ENCODE measurements at regions not wholly inside any gene's neighbourhood (a gene's known extent, or its start where the extent isn't known, plus 50 kb on each side); places are given as distances from the start of the nearest gene placed in this dataset.

- Histone ChIP-seq H3K9me2 (replicated peaks; ENCODE audit: insufficient read depth) (no peaks in the 10 kb centered on the region), H3K36me3 (replicated peaks; ENCODE audit: insufficient read depth, low read depth) (no peaks in the 10 kb centered on the region), H3K79me2 (no peaks in the 10 kb centered on the region), H3K27ac (no peak overlapping the region), H3K27me3 (no peaks in the 10 kb centered on the region), H4K20me1 (ENCODE audit: insufficient read depth, poor library complexity, severe bottlenecking) (no peaks in the 10 kb centered on the region), H3K4me2 (no peak overlapping the region), H3K9me3 (ENCODE audit: low read depth) (no peaks in the 10 kb centered on the region), H3K4me3 (no peak overlapping the region), H2AFZ (no peak overlapping the region), H3K4me1 (ENCODE audit: insufficient read depth) (peaks cover 7% of the 10 kb centered on the region)
- no peak for DNase-seq (ENCODE audit: low spot score)
- no peak for TF ChIP-seq EZH2phosphoT487 (IDR thresholded peaks at IDR 0.05; ENCODE audit: low read depth, severe bottlenecking, unreplicated experiment)
- TF ChIP-seq EZH2 (IDR thresholded peaks at IDR 0.05; ENCODE audit: borderline replicate concordance), result no peak
- no peak for TF ChIP-seq CTCF (IDR thresholded peaks at IDR 0.05; ENCODE audit: poor library complexity)
- WGBS (ENCODE audit: low lambda C conversion rate, missing lambda C conversion rate), result 75% methylated on average over 4 of the region's 4 CpGs
Measured at GRCh38 chr13:39900106-39900750, 244.8 kb downstream of the COG6 start.

- Histone ChIP-seq H3K9me3 (ENCODE audit: low read depth) (no peaks in the 10 kb centered on the region), H3K4me3 (no peak overlapping the region), H3K9me2 (replicated peaks; ENCODE audit: insufficient read depth) (no peaks in the 10 kb centered on the region), H2AFZ (no peak overlapping the region), H3K4me1 (ENCODE audit: insufficient read depth) (peaks cover 7% of the 10 kb centered on the region), H3K4me2 (no peak overlapping the region), H3K79me2 (no peaks in the 10 kb centered on the region), H3K27me3 (no peaks in the 10 kb centered on the region), H3K36me3 (replicated peaks; ENCODE audit: insufficient read depth, low read depth) (no peaks in the 10 kb centered on the region), H4K20me1 (ENCODE audit: insufficient read depth, poor library complexity, severe bottlenecking) (no peaks in the 10 kb centered on the region), H3K27ac (no peak overlapping the region)
- TF ChIP-seq EZH2 (IDR thresholded peaks at IDR 0.05; ENCODE audit: borderline replicate concordance) (no peak), CTCF (IDR thresholded peaks at IDR 0.05; ENCODE audit: poor library complexity) (no peak)
- 97% methylated on average over 2 of the region's 2 CpGs for WGBS (ENCODE audit: low lambda C conversion rate, missing lambda C conversion rate)
- no peak for DNase-seq (ENCODE audit: low spot score)
Measured at GRCh38 chr13:39904959-39905358, 249.5 kb downstream of the COG6 start.

GRCh38 chr13:39909634-39910033, 254.2 kb downstream of the COG6 start:
- H3K27ac ChIP-seq, result no peak overlapping the region
- H3K4me3 ChIP-seq, result no peak overlapping the region
- H3K9me3 ChIP-seq (ENCODE audit: low read depth), result no peaks in the 10 kb centered on the region
- H2AFZ ChIP-seq, result no peak overlapping the region
- no peak for TF ChIP-seq EZH2phosphoT487 (IDR thresholded peaks at IDR 0.05; ENCODE audit: low read depth, severe bottlenecking, unreplicated experiment)
- no peak for TF ChIP-seq CTCF (IDR thresholded peaks at IDR 0.05; ENCODE audit: poor library complexity)
- no peak for TF ChIP-seq EZH2 (IDR thresholded peaks at IDR 0.05; ENCODE audit: borderline replicate concordance)
- 67% methylated on average over 3 of the region's 3 CpGs for WGBS (ENCODE audit: low lambda C conversion rate, missing lambda C conversion rate)
- no peaks in the 10 kb centered on the region for H3K79me2 ChIP-seq
- H3K4me2 ChIP-seq, result no peak overlapping the region
- no peaks in the 10 kb centered on the region for H3K27me3 ChIP-seq
- H3K36me3 ChIP-seq (replicated peaks; ENCODE audit: insufficient read depth, low read depth), result no peaks in the 10 kb centered on the region
- H3K9me2 ChIP-seq (replicated peaks; ENCODE audit: insufficient read depth), result no peaks in the 10 kb centered on the region
- no peak for DNase-seq (ENCODE audit: low spot score)
- H3K4me1 ChIP-seq (ENCODE audit: insufficient read depth), result no peaks in the 10 kb centered on the region
- H4K20me1 ChIP-seq (ENCODE audit: insufficient read depth, poor library complexity, severe bottlenecking), result no peaks in the 10 kb centered on the region

- H3K36me3 ChIP-seq (replicated peaks; ENCODE audit: insufficient read depth, low read depth), result no peaks in the 10 kb centered on the region
- no peaks in the 10 kb centered on the region for H3K79me2 ChIP-seq
- no peaks in the 10 kb centered on the region for H3K9me2 ChIP-seq (replicated peaks; ENCODE audit: insufficient read depth)
- no peaks in the 10 kb centered on the region for H3K9me3 ChIP-seq (ENCODE audit: low read depth)
- no peak overlapping the region for H3K4me3 ChIP-seq
- DNase-seq (ENCODE audit: low spot score), result no peak
- H2AFZ ChIP-seq, result no peak overlapping the region
- no peak for TF ChIP-seq CTCF (IDR thresholded peaks at IDR 0.05; ENCODE audit: poor library complexity)
- TF ChIP-seq EZH2phosphoT487 (IDR thresholded peaks at IDR 0.05; ENCODE audit: low read depth, severe bottlenecking, unreplicated experiment), result no peak
- TF ChIP-seq EZH2 (IDR thresholded peaks at IDR 0.05; ENCODE audit: borderline replicate concordance), result no peak
- H3K27ac ChIP-seq, result no peak overlapping the region
- H3K27me3 ChIP-seq, result no peaks in the 10 kb centered on the region
- H3K4me2 ChIP-seq, result no peak overlapping the region
- WGBS (ENCODE audit: low lambda C conversion rate, missing lambda C conversion rate), result 43% methylated on average over 1 of the region's 1 CpG
- no peaks in the 10 kb centered on the region for H4K20me1 ChIP-seq (ENCODE audit: insufficient read depth, poor library complexity, severe bottlenecking)
- no peaks in the 10 kb centered on the region for H3K4me1 ChIP-seq (ENCODE audit: insufficient read depth)
Measured at GRCh38 chr13:39910041-39910440, 254.6 kb downstream of the COG6 start.
